ENCODE measurements at regions not wholly inside any gene's neighbourhood (a gene's known extent, or its start where the extent isn't known, plus 50 kb on each side); places are given as distances from the start of the nearest gene placed in this dataset.
"Not testable (repeated sequence)": the region's sequence is repeated elsewhere in the genome, so short reads cannot be mapped to it uniquely, and the experiment has no call there.

- TF ChIP-seq, protein P1, sequence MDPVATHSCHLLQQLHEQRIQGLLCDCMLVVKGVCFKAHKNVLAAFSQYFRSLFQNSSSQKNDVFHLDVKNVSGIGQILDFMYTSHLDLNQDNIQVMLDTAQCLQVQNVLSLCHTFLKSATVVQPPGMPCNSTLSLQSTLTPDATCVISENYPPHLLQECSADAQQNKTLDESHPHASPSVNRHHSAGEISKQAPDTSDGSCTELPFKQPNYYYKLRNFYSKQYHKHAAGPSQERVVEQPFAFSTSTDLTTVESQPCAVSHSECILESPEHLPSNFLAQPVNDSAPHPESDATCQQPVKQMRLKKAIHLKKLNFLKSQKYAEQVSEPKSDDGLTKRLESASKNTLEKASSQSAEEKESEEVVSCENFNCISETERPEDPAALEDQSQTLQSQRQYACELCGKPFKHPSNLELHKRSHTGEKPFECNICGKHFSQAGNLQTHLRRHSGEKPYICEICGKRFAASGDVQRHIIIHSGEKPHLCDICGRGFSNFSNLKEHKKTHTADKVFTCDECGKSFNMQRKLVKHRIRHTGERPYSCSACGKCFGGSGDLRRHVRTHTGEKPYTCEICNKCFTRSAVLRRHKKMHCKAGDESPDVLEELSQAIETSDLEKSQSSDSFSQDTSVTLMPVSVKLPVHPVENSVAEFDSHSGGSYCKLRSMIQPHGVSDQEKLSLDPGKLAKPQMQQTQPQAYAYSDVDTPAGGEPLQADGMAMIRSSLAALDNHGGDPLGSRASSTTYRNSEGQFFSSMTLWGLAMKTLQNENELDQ (CRISPR knock-in tag; IDR thresholded peaks at IDR 0.05; ENCODE audit: borderline replicate concordance): no peak
- TF ChIP-seq KAT7 (CRISPR knock-in tag; IDR thresholded peaks at IDR 0.05; ENCODE audit: borderline replicate concordance): no peak
- TF ChIP-seq HMGN3 (IDR thresholded peaks at IDR 0.05; ENCODE audit: borderline replicate concordance, extremely low read depth, insufficient read length, low read depth, low read length): no peak
- no peak for TF ChIP-seq RBBP5 (IDR thresholded peaks at IDR 0.05; ENCODE audit: borderline replicate concordance, insufficient read depth, low read length, poor library complexity, severe bottlenecking)
- no peak for TF ChIP-seq ZNF121 (CRISPR knock-in tag; conservative IDR thresholded peaks at IDR 0.05)
- no peak for TF ChIP-seq ZNF436 (CRISPR knock-in tag; IDR thresholded peaks at IDR 0.05)
These were observed 222.2 kb downstream of the WNT5A start (continued) for GRCh38 chr3:55264919-55265318.

- no peak overlapping the region for H3K4me2 ChIP-seq (ENCODE audit: insufficient read depth, low read length)
- BruUV-seq (replicated peaks): no TSS peak
- H3K9ac ChIP-seq (ENCODE audit: insufficient read depth in 1 of 2, low read depth in 2 of 2, low read length in 2 of 2): no peak overlapping the region
- no peaks in the 10 kb centered on the region for H4K20me1 ChIP-seq (replicated peaks; ENCODE audit: control insufficient read depth, insufficient read depth, low read length)
- no peaks in the 10 kb centered on the region for H3K79me2 ChIP-seq (ENCODE audit: control insufficient read depth, insufficient read depth, low read length)
- intact Hi-C loops (cut with micrococcal nuclease): no loop called here
- DNase-seq (ENCODE audit: extremely low read depth in 1 of 4, low spot score in 3 of 4): no peak
- H3K36me3 ChIP-seq (ENCODE audit: control insufficient read depth, insufficient read depth, low read length): no peaks in the 10 kb centered on the region
- no peak for ATAC-seq
- H3K4me3 ChIP-seq: no peak overlapping the region
- no peaks in the 10 kb centered on the region for H3K4me1 ChIP-seq (replicated peaks in 1 of 2; ENCODE audit: control insufficient read depth in 2 of 2, insufficient read depth in 2 of 2, low read length in 2 of 2)
- in situ Hi-C loops (cut with MboI): no loop called here
- no peak for FAIRE-seq
- H3K9me1 ChIP-seq (ENCODE audit: control insufficient read depth, insufficient read depth, low read length): no peaks in the 10 kb centered on the region
- no peaks in the 10 kb centered on the region for H3K27me3 ChIP-seq (ENCODE audit: control insufficient read depth in 2 of 2, insufficient read depth in 2 of 2, low read length in 2 of 2)
- POLR2A ChIA-PET: no interaction called here
- CTCF ChIA-PET (ENCODE audit: low intra/inter-chr PET ratio): no interaction called here
- no peak overlapping the region for H3K27ac ChIP-seq (ENCODE audit: extremely low read depth, low read depth, low read length)
- no peak overlapping the region for H2AFZ ChIP-seq (ENCODE audit: low read depth, low read length)
- no peak for TF ChIP-seq ZC3H4 (CRISPR knock-in tag; IDR thresholded peaks at IDR 0.05; ENCODE audit: borderline replicate concordance)
- TF ChIP-seq TAF9B (IDR thresholded peaks at IDR 0.05; ENCODE audit: partially characterized antibody): no peak
- no peak for TF ChIP-seq SAP30 (IDR thresholded peaks at IDR 0.05; ENCODE audit: borderline replicate concordance, insufficient read depth, low read depth, low read length, poor library complexity, severe bottlenecking)
- no peak for TF ChIP-seq MAFK (IDR thresholded peaks at IDR 0.05; ENCODE audit: low read length)
- TF ChIP-seq ZNF75A (CRISPR knock-in tag; IDR thresholded peaks at IDR 0.05): no peak
- no peaks in the 10 kb centered on the region for H3K9me3 ChIP-seq (replicated peaks; ENCODE audit: control insufficient read depth, insufficient read depth, low read depth, low read length)
These were observed 234.2 kb downstream of the WNT5A start for GRCh38 chr3:55252921-55253320.

DNA sequence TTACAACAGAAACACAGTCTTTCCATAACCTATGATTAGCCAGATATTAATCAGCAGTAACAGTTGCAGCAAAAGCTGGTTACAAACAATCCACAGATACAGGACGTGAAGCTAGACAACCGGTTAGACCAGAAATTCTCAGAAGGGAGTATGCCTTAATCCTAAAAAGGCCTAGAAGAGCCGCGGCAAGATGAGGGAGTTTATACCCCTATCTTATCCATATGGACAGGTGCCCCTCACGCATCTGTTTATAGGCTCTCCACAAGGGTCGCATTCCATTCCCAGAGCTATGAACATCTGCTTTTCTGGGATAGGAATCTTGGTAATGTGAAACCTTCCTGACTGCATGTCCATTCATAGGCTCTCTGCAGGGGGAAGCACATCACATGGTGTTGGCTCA, 237.9 kb downstream of the WNT5A start:
- ATAC-seq; CTCF ChIA-PET (ENCODE audit: low intra/inter-chr PET ratio); H4K20me1 ChIP-seq (replicated peaks; ENCODE audit: control insufficient read depth, insufficient read depth, low read length); POLR2A ChIA-PET; in situ Hi-C loops (cut with MboI); BruUV-seq (replicated peaks); H3K36me3 ChIP-seq (ENCODE audit: control insufficient read depth, insufficient read depth, low read length); FAIRE-seq; H3K9ac ChIP-seq (ENCODE audit: insufficient read depth in 1 of 2, low read depth in 2 of 2, low read length in 2 of 2); H3K27ac ChIP-seq (ENCODE audit: extremely low read depth, low read depth, low read length); DNase-seq (ENCODE audit: extremely low read depth in 1 of 4, low spot score in 3 of 4); H3K4me2 ChIP-seq (ENCODE audit: insufficient read depth, low read length); H3K4me3 ChIP-seq; H3K79me2 ChIP-seq (ENCODE audit: control insufficient read depth, insufficient read depth, low read length); H3K9me1 ChIP-seq (ENCODE audit: control insufficient read depth, insufficient read depth, low read length); intact Hi-C loops (cut with micrococcal nuclease); H3K4me1 ChIP-seq (replicated peaks in 1 of 2; ENCODE audit: control insufficient read depth in 2 of 2, insufficient read depth in 2 of 2, low read length in 2 of 2); H3K9me3 ChIP-seq (replicated peaks; ENCODE audit: control insufficient read depth, insufficient read depth, low read depth, low read length); H3K27me3 ChIP-seq (ENCODE audit: control insufficient read depth in 2 of 2, insufficient read depth in 2 of 2, low read length in 2 of 2); H2AFZ ChIP-seq (ENCODE audit: low read depth, low read length): not testable (repeated sequence)
- 3% methylated on average over 5 of the region's 6 CpGs for WGBS (ENCODE audit: insufficient coverage, low coverage, missing lambda C conversion rate)
